GM19193 (cell line): ENCODE measurements at regions not wholly inside any gene's neighbourhood (a gene's known extent, or its start where the extent isn't known, plus 50 kb on each side); places are given as distances from the start of the nearest gene placed in this dataset.

Experiments used
- POLR2A ChIP-seq: IDR thresholded peaks from 4 replicates; pipeline ENCODE4 v1.6.1; 2011; ENCODE audit not compliant: insufficient read depth, insufficient read length; ENCODE audit errors: extremely low read depth

DNA sequence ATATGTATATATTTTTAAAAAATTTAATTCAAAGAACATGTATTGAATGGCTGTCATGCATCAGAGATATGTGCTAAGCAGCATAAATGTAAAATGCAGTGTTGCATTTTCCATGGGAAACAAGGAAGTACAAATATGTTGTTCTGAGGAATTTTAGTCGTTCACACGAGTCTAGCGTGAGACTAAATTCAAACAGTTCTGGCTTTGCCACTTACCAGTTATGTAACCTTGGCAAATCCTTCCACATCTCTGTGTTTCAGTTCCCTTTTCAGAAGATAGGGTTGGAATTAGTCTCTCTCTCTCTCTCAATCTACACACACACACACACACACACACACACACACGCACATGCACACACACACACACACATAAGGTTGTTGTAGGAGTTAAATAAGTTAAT is 305.4 kb downstream of the UTRN start:
- no peak for TF ChIP-seq POLR2A

DNA sequence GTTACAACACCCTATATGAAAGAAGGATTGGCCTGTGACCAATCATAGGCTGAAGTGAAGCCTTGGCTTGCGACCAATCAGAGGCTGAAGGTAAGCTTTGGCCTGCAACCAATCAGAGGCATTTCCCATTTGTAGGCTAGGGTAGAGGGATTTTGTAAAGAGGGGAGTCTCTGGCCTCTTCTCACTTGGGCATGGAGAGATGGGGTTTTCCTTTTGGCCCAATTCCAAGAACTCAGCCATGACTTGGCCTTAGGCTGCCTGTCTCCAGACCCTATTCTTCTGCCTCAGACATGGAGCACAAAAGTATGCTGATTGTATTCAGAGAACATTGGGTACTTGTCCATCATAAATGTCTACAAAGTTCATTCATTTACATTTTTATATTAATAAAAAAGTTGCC is 308.3 kb downstream of the UTRN start:
- no peak for TF ChIP-seq POLR2A

DNA sequence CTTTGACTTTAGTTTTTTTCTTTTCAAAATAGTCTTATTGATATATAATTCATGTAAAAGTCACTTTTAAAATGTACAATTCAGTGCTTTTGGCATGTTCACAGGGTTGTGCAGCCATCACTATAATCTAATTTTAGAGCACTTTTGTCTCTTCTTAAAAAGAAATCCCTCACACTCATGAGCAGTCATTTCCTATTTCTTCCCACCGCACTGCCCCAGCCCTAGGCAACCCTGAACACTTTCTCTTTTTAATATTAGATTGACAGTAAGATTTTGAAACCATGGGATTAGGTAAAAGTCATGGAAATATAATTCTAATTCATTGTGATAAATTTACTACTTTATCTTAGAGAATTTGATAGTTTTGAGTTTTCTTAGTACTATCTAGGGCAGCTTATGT is 309.4 kb downstream of the UTRN start:
- no peak for TF ChIP-seq POLR2A

DNA sequence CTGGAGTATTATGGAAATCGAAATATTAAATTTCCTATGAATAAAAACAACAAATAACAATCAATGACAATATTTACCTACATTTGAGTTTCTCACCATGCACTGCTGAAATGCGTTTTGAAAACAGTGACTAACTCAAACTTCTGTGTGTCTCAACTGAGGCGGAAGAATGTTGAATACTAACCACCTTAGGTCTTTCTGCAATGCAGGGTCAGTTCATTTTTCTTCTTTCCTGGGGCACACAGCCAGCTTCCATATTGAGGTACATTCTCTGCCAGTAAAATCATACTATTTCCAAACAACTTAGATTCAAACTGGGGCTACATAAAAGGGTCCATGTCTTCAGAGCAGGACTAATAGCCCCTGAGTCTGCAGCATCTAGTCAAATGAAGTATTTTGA is 310.1 kb downstream of the UTRN start:
- TF ChIP-seq POLR2A = no peak

DNA sequence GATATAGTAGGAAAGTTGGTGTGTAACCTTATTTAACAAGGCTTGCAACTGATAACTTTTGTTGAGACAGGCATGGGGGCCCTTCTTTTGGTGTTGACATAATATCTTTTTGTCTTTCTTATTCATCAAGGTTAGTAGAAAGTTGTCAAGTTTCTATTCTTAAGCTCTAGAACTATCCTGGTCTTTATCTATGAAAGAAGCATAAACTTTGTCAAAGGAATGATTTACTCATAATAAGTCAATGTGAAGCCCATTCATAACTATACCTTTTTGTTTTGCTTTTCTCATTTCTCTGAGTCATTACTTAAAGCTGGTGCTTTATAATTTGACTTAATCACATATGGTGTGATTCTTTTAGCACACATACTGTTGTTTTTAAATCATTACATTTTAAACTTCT is 312.4 kb downstream of the UTRN start:
- no peak for TF ChIP-seq POLR2A

DNA sequence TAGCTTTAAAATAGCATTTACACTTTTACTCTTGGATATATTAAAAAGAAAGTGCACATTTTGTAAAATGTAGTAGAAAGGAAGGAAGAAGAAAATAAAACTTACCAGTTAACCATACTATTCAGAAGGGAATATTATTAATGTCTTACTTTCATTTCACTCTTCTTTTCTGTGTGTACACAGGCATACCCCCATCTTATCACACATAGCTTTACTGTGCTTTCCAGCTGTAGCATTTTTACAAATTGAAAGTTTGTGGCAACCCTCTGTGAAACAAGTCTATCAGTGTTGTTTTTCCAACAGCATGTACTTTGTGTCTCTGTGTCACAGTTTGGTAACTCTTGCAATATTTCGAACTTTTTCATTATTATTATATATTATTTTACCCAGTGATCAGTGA is 314.5 kb downstream of the UTRN start:
- TF ChIP-seq POLR2A = no peak

DNA sequence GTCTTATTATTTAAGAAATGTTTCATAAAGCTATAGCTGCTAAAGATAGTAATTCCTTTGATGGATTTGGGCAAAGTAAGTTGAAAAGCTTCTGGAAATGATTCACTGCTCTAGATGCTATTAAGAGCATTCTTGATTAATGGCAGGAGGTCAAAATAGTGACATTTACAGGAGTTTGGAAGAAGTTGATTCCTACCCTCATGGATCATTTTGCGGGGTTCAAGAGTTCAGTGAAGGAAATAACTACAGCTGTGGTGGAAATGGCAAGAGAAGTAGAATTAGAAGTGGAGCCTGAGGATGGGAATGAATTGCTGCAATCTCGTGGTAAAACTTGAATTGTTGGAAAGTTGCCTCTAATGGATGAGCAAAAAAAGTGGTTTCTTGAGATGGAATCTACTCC is 316.1 kb downstream of the UTRN start:
- no peak for TF ChIP-seq POLR2A

DNA sequence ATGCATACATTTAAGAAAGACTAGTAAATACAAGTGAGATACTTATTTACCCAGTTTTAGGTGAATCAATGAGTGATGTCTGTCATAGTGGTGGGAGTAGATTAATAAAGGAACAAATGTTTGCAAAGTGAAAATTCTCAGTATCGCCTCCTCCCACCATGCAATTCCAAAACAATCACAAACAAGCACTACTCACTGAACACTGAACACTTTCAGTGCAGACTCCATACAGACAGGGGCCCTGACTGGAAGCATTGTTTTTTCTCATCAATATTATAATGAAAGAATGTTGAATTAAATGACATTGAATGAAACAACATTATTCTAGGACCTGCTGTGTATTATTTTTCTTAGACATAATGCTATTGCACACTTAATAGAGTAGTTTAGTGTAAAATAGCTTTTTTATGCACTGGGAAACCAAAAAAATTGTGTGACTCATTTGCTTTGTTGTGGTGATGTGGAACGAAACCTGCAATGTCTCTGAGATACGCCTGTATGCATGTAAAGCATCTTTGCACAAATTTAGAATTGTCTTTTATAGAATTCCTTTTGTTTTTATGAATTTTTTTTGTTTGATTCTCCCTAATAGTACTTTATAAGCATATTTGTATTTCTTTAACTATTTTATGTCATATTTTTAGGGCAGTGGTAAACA is 317.5 kb downstream of the UTRN start:
- TF ChIP-seq POLR2A = no peak

DNA sequence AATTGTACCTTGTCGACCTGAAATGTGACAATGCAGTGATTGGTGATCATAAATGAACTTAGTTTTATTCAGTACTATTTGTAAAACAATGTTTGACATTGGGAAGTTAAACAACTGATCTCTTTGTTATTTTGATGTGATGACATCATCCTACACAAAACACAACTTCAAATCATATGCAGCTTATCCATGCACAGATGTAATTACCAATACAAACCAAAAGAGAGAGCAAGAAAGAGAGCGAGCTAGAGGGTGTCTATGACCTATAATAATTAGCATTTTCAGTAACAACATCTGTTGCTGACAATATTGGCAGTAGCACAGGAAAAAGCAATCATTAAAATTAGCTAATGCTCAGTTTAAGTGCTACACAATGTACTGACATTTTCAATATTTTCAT is 320.9 kb downstream of the UTRN start:
- no peak for TF ChIP-seq POLR2A

DNA sequence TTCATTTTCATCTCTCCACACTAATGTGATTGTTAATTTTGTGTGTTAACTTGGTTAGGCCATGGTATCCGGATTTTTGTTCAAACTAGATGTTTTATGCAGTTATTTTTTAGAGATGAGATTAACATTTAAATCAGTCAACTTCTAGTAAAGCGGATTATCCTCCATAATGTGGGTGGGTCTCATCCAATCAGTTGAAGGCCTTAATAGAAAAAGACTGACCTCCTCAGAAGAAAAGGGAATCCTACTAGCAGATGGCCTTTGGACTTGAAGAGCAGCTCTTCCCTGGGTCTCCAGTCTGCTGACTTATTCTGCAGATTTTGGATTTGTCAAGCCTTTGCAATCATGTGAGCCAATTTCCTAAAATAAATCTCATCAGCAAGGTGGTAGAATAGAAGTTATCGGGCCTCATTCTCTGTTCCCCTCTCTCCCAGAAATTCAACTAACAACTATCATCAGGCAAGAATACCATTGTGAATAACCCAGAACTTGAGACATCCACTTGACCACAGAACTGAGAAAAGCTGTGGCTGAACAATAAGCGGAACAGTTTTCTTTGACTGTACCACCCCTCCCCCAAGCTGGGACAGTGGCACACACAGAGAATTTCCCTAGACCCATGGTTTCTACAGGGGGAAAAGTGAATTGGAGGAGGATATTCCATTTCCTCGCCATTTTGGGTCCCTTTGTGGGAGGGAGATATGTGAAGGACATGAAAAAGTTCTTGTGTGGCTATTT is 323.0 kb downstream of the UTRN start:
- no peak for TF ChIP-seq POLR2A

DNA sequence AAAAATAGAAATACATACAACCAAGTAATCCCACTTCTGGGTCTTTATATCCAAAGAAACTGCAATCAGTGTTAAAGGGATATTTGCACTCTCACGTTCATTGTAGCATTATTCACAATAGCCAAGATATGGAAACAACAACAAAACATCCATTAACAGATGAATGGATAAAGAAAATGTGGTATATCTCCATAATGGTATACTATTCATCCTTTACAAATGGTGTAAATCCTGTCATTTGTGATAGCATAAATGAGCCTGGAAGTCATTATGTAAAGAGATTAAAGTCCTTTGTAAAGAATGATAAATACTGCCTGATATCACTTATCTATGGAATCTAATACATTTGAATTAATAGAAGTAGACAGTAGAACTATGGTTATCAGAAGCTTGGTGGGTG is 327.7 kb downstream of the UTRN start:
- no peak for TF ChIP-seq POLR2A

DNA sequence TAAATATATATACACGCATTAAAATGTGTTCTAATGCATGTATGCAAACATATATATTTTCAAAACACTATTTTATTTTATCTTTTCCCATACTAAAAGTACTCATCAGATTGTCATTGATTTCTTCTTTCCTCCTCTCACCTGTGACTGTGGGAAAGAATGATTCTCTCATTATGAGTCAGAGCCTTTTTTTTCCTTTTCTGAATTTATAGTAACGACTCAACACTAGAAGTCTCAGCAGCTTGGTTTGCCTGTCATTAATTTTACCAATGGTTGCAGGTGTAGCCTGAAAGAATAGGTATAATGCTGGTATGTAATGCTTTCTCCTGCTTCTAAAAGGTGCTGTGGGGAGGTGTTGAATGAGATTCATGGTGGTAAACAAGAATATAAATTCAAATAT is 328.7 kb downstream of the UTRN start:
- TF ChIP-seq POLR2A = no peak

DNA sequence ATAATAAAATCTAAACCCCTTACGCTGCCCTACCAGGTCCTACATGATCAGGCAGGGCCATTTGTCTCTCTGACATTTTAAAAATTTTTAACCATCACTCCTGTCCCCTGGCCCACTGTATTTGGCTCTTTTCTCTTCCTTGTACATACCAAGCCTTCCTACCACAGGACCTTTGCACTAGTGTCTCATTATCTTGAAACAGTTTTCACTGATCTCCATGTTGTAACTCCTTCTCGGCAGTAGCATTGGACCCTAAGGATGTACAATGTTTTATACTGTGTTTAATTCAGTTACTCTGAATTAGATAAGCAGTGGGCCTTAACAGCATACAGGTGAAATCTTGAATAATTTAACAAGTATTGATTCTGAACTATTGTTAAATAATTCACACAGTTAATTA is 330.7 kb downstream of the UTRN start:
- TF ChIP-seq POLR2A = no peak

DNA sequence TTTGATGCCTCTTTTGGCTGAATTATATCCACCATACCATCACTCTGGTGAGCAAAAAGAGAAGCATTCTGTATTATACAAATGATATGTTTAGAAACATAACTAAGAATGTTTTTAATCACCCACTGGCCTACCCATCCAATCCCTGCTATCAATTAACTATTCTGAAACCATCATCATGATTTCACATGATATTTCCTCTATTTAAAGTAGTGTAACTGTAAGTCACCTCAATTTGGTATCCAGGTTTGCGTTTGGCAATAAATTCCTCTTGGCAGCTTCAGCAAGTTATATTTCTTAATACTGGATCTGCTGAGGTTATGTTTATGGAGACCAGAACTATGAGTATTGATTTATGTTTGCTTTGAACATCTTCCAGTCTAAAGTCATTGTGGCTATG is 332.1 kb downstream of the UTRN start:
- TF ChIP-seq POLR2A = no peak

DNA sequence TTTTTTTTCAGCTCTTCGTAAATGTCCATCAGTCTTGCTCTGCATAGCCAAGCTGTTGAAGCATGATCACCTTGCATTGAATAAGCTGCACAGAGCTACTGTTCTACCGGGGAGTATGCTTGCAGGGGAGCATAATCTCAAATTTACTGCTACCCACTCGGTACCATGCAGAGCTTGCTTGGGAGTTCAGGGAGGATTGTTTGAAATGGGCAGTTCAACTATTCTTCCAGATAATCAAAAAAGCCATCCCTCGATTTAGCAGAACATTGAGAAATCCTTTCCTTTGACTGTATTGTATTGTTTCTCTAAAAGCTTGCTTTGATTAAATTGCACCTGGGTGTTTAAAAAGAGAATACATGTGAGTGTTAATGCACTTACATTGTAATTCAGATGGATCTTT is 332.6 kb downstream of the UTRN start:
- TF ChIP-seq POLR2A = no peak

DNA sequence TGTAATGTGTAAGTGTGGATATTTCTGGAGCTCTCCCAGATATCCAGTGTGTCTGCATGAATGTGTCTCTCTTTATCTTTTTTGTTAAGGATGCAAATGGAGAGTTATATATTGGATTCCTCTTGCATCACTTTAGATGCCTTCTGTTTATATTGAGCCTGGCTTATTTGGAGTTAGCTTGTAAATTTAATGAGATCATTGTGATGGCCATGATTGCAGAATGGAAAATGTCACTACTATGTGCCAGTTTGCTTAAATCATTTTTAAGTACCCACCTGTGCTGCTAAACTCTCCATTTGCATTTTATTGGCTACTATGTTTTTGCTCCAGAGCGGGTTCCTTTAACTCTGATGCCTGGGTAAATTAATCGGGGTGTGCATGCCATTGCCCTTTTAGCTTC is 334.8 kb downstream of the UTRN start:
- TF ChIP-seq POLR2A = no peak
